Astrocyte (in vitro differentiated cells and primary cell): ENCODE measurements at regions not wholly inside any gene's neighbourhood (a gene's known extent, or its start where the extent isn't known, plus 50 kb on each side); places are given as distances from the start of the nearest gene placed in this dataset.

Experiments
- DNase-seq: peaks from one replicate; pipeline ENCODE4 v3.0.0-alpha.2; 2010; ENCODE audit warnings: low read depth
- FAIRE-seq: peaks from 2 replicates; lab custom pipeline; 2011; peaks lifted over from hg19 to GRCh38; lab: Jason Lieb, UNC
- H2AFZ ChIP-seq: 2 replicates; pipeline ENCODE4 v1.6.0; 2012; ENCODE audit warnings: low read depth, low read length, inconsistent platforms
- H3K27ac ChIP-seq: 2 replicates; pipeline ENCODE4 v1.5.1; 2011; ENCODE audit warnings: low read depth, low read length, inconsistent platforms
- H3K27me3 ChIP-seq: 2 replicates; pipeline ENCODE4 v1.6.0; 2011; ENCODE audit warnings: low read length, inconsistent platforms; ENCODE audit not compliant: insufficient read depth
- H3K36me3 ChIP-seq: 2 replicates; pipeline ENCODE4 v1.5.1; 2011; ENCODE audit warnings: low read length, inconsistent platforms; ENCODE audit not compliant: insufficient read depth
- H3K4me1 ChIP-seq: 2 replicates; pipeline ENCODE4 v1.5.1; 2011; ENCODE audit warnings: low read length, inconsistent platforms; ENCODE audit not compliant: insufficient read depth
- H3K4me2 ChIP-seq: 2 replicates; pipeline ENCODE4 v1.6.0; 2012; ENCODE audit warnings: low read length, inconsistent platforms
- H3K4me3 ChIP-seq: 2 replicates; pipeline ENCODE4 v1.5.1; 2011; ENCODE audit warnings: low read depth, mild to moderate bottlenecking, low read length, inconsistent platforms; ENCODE audit not compliant: insufficient read depth
- H3K79me2 ChIP-seq: 2 replicates; pipeline ENCODE4 v1.6.0; 2012; ENCODE audit warnings: mild to moderate bottlenecking, low read length, inconsistent platforms; ENCODE audit not compliant: insufficient read depth
- H3K9ac ChIP-seq: 2 replicates; pipeline ENCODE4 v1.6.0; 2012; ENCODE audit warnings: mild to moderate bottlenecking, low read length, inconsistent platforms
- H3K9me3 ChIP-seq: 2 replicates; pipeline ENCODE4 v1.5.1; 2012; ENCODE audit warnings: low read depth, mild to moderate bottlenecking, low read length, inconsistent platforms; ENCODE audit not compliant: insufficient read depth
- H4K20me1 ChIP-seq: 2 replicates; pipeline ENCODE4 v1.6.0; 2012; ENCODE audit warnings: low read length, inconsistent platforms; ENCODE audit not compliant: insufficient read depth
- H3K27ac Mint-ChIP-seq: one replicate; pipeline ENCODE4 v1.8.0; 2021; ENCODE audit warnings: mild to moderate bottlenecking, mixed read lengths; ENCODE audit not compliant: unreplicated experiment
- H3K27me3 Mint-ChIP-seq: one replicate; pipeline ENCODE4 v1.8.0; 2021; ENCODE audit warnings: low read depth, mixed read lengths; ENCODE audit not compliant: unreplicated experiment
- H3K36me3 Mint-ChIP-seq: one replicate; pipeline ENCODE4 v1.8.0; 2021; ENCODE audit warnings: low read depth, mixed read lengths; ENCODE audit not compliant: unreplicated experiment
- H3K4me1 Mint-ChIP-seq: one replicate; pipeline ENCODE4 v1.8.0; 2021; ENCODE audit warnings: low read depth, mixed read lengths; ENCODE audit not compliant: unreplicated experiment
- H3K4me3 Mint-ChIP-seq: one replicate; pipeline ENCODE4 v1.8.0; 2021; ENCODE audit warnings: mild to moderate bottlenecking, moderate library complexity, mixed read lengths; ENCODE audit not compliant: unreplicated experiment
- H3K9me3 Mint-ChIP-seq: one replicate; pipeline ENCODE4 v1.8.0; 2021; ENCODE audit warnings: mild to moderate bottlenecking, mixed read lengths; ENCODE audit not compliant: unreplicated experiment
- CTCF ChIP-seq: IDR thresholded peaks from 2 replicates; pipeline ENCODE4 v1.5.1; 2011; ENCODE audit warnings: low read depth, mild to moderate bottlenecking, inconsistent platforms, low read length, moderate library complexity; ENCODE audit not compliant: insufficient read depth
- EZH2 ChIP-seq: IDR thresholded peaks from 2 replicates; pipeline ENCODE4 v1.6.1; 2012; ENCODE audit warnings: mild to moderate bottlenecking, low read length, inconsistent platforms; ENCODE audit not compliant: insufficient read depth

GRCh38 chr1:112067989-112068388 lies 78.5 kb upstream of the KCND3 start:
- Histone ChIP-seq H3K4me2 (no peak overlapping the region), H2AFZ (no peak overlapping the region), H3K4me3 (no peak overlapping the region), H3K9me3 (peaks cover 3% of the 10 kb centered on the region), H3K9ac (no peak overlapping the region), H3K79me2 (no peaks in the 10 kb centered on the region), H3K27me3 (no peaks in the 10 kb centered on the region), H4K20me1 (no peaks in the 10 kb centered on the region), H3K36me3 (no peaks in the 10 kb centered on the region), H3K27ac (no peak overlapping the region), H3K4me1 (no peaks in the 10 kb centered on the region)
- FAIRE-seq, result no peak
- H3K27me3 Mint-ChIP-seq, result peaks cover 5% of the 10 kb centered on the region
- DNase-seq, result no peak
- no peak overlapping the region for H3K4me3 Mint-ChIP-seq
- no peak overlapping the region for H3K27ac Mint-ChIP-seq
- TF ChIP-seq CTCF (no peak), EZH2 (no peak)
- H3K36me3 Mint-ChIP-seq, result no peaks in the 10 kb centered on the region
- H3K4me1 Mint-ChIP-seq, result no peaks in the 10 kb centered on the region
- H3K9me3 Mint-ChIP-seq, result peaks cover 4% of the 10 kb centered on the region

- no peaks in the 10 kb centered on the region for H4K20me1 ChIP-seq
- no peak overlapping the region for H3K27ac Mint-ChIP-seq
- H2AFZ ChIP-seq, result no peak overlapping the region
- H3K4me1 Mint-ChIP-seq, result no peaks in the 10 kb centered on the region
- no peak overlapping the region for H3K4me3 ChIP-seq
- H3K27me3 ChIP-seq, result no peaks in the 10 kb centered on the region
- peaks cover 5% of the 10 kb centered on the region for H3K27me3 Mint-ChIP-seq
- H3K36me3 Mint-ChIP-seq, result no peaks in the 10 kb centered on the region
- no peak overlapping the region for H3K4me2 ChIP-seq
- no peak overlapping the region for H3K4me3 Mint-ChIP-seq
- no peak overlapping the region for H3K9ac ChIP-seq
- FAIRE-seq (no peak), DNase-seq (no peak)
- no peaks in the 10 kb centered on the region for H3K36me3 ChIP-seq
- no peak overlapping the region for H3K27ac ChIP-seq
- H3K9me3 ChIP-seq, result peaks cover 3% of the 10 kb centered on the region
- peaks cover 4% of the 10 kb centered on the region for H3K9me3 Mint-ChIP-seq
- H3K79me2 ChIP-seq, result no peaks in the 10 kb centered on the region
- TF ChIP-seq EZH2, result no peak
- H3K4me1 ChIP-seq, result no peaks in the 10 kb centered on the region
Observed at GRCh38 chr1:112070677-112071076, 81.2 kb upstream of the KCND3 start.

GRCh38 chr1:112074711-112075110 lies 85.2 kb upstream of the KCND3 start:
- no peak overlapping the region for H3K9ac ChIP-seq
- H3K27me3 ChIP-seq, result no peaks in the 10 kb centered on the region
- H2AFZ ChIP-seq, result no peak overlapping the region
- no peaks in the 10 kb centered on the region for H3K4me1 ChIP-seq
- H3K36me3 ChIP-seq, result no peaks in the 10 kb centered on the region
- no peak overlapping the region for H3K4me3 ChIP-seq
- FAIRE-seq (no peak), DNase-seq (no peak)
- H3K27ac ChIP-seq, result no peak overlapping the region
- H3K9me3 Mint-ChIP-seq, result peaks cover 3% of the 10 kb centered on the region
- H3K36me3 Mint-ChIP-seq, result no peaks in the 10 kb centered on the region
- H3K79me2 ChIP-seq, result no peaks in the 10 kb centered on the region
- no peaks in the 10 kb centered on the region for H4K20me1 ChIP-seq
- no peak overlapping the region for H3K4me2 ChIP-seq
- no peak for TF ChIP-seq EZH2
- no peak for TF ChIP-seq CTCF
- H3K4me3 Mint-ChIP-seq, result no peak overlapping the region
- no peaks in the 10 kb centered on the region for H3K4me1 Mint-ChIP-seq
- H3K27me3 Mint-ChIP-seq, result peaks cover 1% of the 10 kb centered on the region
- no peak overlapping the region for H3K27ac Mint-ChIP-seq
- H3K9me3 ChIP-seq, result peaks cover 5% of the 10 kb centered on the region
